ENCODE measurements at regions not wholly inside any gene's neighbourhood (a gene's known extent, or its start where the extent isn't known, plus 50 kb on each side); places are given as distances from the start of the nearest gene placed in this dataset.
"Not testable (repeated sequence)": the region's sequence is repeated elsewhere in the genome, so short reads cannot be mapped to it uniquely, and the experiment has no call there.

- no peak overlapping the region for H3K4me3 ChIP-seq
- no peaks in the 10 kb centered on the region for H3K36me3 ChIP-seq
- peaks cover 5% of the 10 kb centered on the region for H3K4me1 ChIP-seq
- TF ChIP-seq CTCF (IDR thresholded peaks at IDR 0.05; ENCODE audit: borderline replicate concordance), result no peak
- intact Hi-C loops (cut with micrococcal nuclease), result no loop called here
- H3K27me3 ChIP-seq (ENCODE audit: low read depth), result no peaks in the 10 kb centered on the region
- no peaks in the 10 kb centered on the region for H3K9me3 ChIP-seq (replicated peaks)
- no peak for DNase-seq
- H3K27ac ChIP-seq (replicated peaks), result no peak overlapping the region
Observed at GRCh38 chr6:112934433-112935327, 587.5 kb downstream of the RFPL4B start.

- Histone ChIP-seq H3K9me3 (replicated peaks) (no peaks in the 10 kb centered on the region), H3K27ac (replicated peaks) (no peak overlapping the region), H3K4me3 (no peak overlapping the region), H3K4me1 (peaks cover 9% of the 10 kb centered on the region), H3K27me3 (ENCODE audit: low read depth) (no peaks in the 10 kb centered on the region), H3K36me3 (no peaks in the 10 kb centered on the region)
- intact Hi-C loops (cut with micrococcal nuclease), result no loop called here
- DNase-seq, result no peak
- TF ChIP-seq CTCF (IDR thresholded peaks at IDR 0.05; ENCODE audit: borderline replicate concordance), result no peak
Observed at GRCh38 chr6:112935402-112936078, 588.4 kb downstream of the RFPL4B start.

- intact Hi-C loops (cut with micrococcal nuclease), result no loop called here
Observed at GRCh38 chr6:112936079-112936472, 588.9 kb downstream of the RFPL4B start.

GRCh38 chr6:112936504-112936903 lies 589.4 kb downstream of the RFPL4B start:
- intact Hi-C loops (cut with micrococcal nuclease), result no loop called here
- H3K27ac ChIP-seq (replicated peaks), result peak overlapping the region; percentile 40
- no peak for DNase-seq
- no peaks in the 10 kb centered on the region for H3K9me3 ChIP-seq (replicated peaks)
- H3K4me1 ChIP-seq, result peaks cover 9% of the 10 kb centered on the region
- H3K27me3 ChIP-seq (ENCODE audit: low read depth), result no peaks in the 10 kb centered on the region
- H3K36me3 ChIP-seq, result no peaks in the 10 kb centered on the region
- H3K4me3 ChIP-seq, result no peak overlapping the region
- no peak for TF ChIP-seq CTCF (IDR thresholded peaks at IDR 0.05; ENCODE audit: borderline replicate concordance)

More at GRCh38 chr6:112936079-112936472, 588.9 kb downstream of the RFPL4B start:
- no peaks in the 10 kb centered on the region for H3K9me3 ChIP-seq (replicated peaks)
- H3K36me3 ChIP-seq, result no peaks in the 10 kb centered on the region
- H3K4me1 ChIP-seq, result peaks cover 9% of the 10 kb centered on the region
- DNase-seq, result no peak
- TF ChIP-seq CTCF (IDR thresholded peaks at IDR 0.05; ENCODE audit: borderline replicate concordance), result no peak
- H3K27ac ChIP-seq (replicated peaks), result no peak overlapping the region
- no peaks in the 10 kb centered on the region for H3K27me3 ChIP-seq (ENCODE audit: low read depth)
- no peak overlapping the region for H3K4me3 ChIP-seq

- H3K36me3 ChIP-seq; H3K27ac ChIP-seq (replicated peaks); H3K4me1 ChIP-seq; intact Hi-C loops (cut with micrococcal nuclease); H3K9me3 ChIP-seq (replicated peaks); DNase-seq; H3K4me3 ChIP-seq; H3K27me3 ChIP-seq (ENCODE audit: low read depth): not testable (repeated sequence)
Observed at GRCh38 chr6:112937690-112938089, 590.6 kb downstream of the RFPL4B start.

- no peak for DNase-seq
- Histone ChIP-seq H3K4me1 (peaks cover 4% of the 10 kb centered on the region), H3K4me3 (no peak overlapping the region), H3K9me3 (replicated peaks) (no peaks in the 10 kb centered on the region), H3K27ac (replicated peaks) (no peak overlapping the region), H3K36me3 (no peaks in the 10 kb centered on the region), H3K27me3 (ENCODE audit: low read depth) (no peaks in the 10 kb centered on the region)
- intact Hi-C loops (cut with micrococcal nuclease), result no loop called here
- no peak for TF ChIP-seq CTCF (IDR thresholded peaks at IDR 0.05; ENCODE audit: borderline replicate concordance)
Observed at GRCh38 chr6:112938650-112939049, 591.5 kb downstream of the RFPL4B start.

Measured in left ventricle myocardium inferior (tissue), 1 donor.